Activated naive CD4-positive, alpha-beta T cell treated with anti-CD3 and anti-CD28 coated beads, Interleukin-2, amount 10 ng/mL, durations not matched to agents 7 days and 5 days (primary cell): ENCODE measurements at regions not wholly inside any gene's neighbourhood (a gene's known extent, or its start where the extent isn't known, plus 50 kb on each side); places are given as distances from the start of the nearest gene placed in this dataset.

Experiments
- CTCF ChIA-PET: fragments of 350-600 bp; sonication (Branson Sonifier 250); formaldehyde crosslinking; loops from one replicate; lab custom pipeline; 2021; ENCODE audit warnings: antibody characterized with exemption; lab: Charles Lee
- DNase-seq: peaks from one replicate; pipeline ENCODE4 v3.0.0-alpha.2; 2020
- H3K27ac Mint-ChIP-seq: one replicate; pipeline ENCODE4 v1.8.0; 2021; ENCODE audit warnings: mild to moderate bottlenecking, moderate library complexity, mixed read lengths
- H3K27me3 Mint-ChIP-seq: one replicate; pipeline ENCODE4 v1.8.0; 2021; ENCODE audit warnings: mild to moderate bottlenecking, mixed read lengths
- H3K36me3 Mint-ChIP-seq: one replicate; pipeline ENCODE4 v1.8.0; 2021; ENCODE audit warnings: mixed read lengths
- H3K4me1 Mint-ChIP-seq: one replicate; pipeline ENCODE4 v1.8.0; 2021; ENCODE audit warnings: mixed read lengths
- H3K4me3 Mint-ChIP-seq: one replicate; pipeline ENCODE4 v1.8.0; 2021; ENCODE audit warnings: mild to moderate bottlenecking, moderate library complexity, mixed read lengths
- H3K9me3 Mint-ChIP-seq: one replicate; pipeline ENCODE4 v1.8.0; 2021; ENCODE audit warnings: mixed read lengths

GRCh38 chr10:78785991-78786390, 282.8 kb upstream of the ZMIZ1 start:
- H3K9me3 Mint-ChIP-seq, result no peaks in the 10 kb centered on the region
- H3K4me1 Mint-ChIP-seq, result no peaks in the 10 kb centered on the region
- peaks cover 15% of the 10 kb centered on the region for H3K27me3 Mint-ChIP-seq
- CTCF ChIA-PET, result no interaction called here
- H3K4me3 Mint-ChIP-seq, result no peak overlapping the region
- no peak for DNase-seq
- no peak overlapping the region for H3K27ac Mint-ChIP-seq
- H3K36me3 Mint-ChIP-seq, result no peaks in the 10 kb centered on the region

- no peaks in the 10 kb centered on the region for H3K36me3 Mint-ChIP-seq
- CTCF ChIA-PET, result no interaction called here
- DNase-seq, result no peak
- H3K27ac Mint-ChIP-seq, result no peak overlapping the region
- H3K4me3 Mint-ChIP-seq, result no peak overlapping the region
- H3K4me1 Mint-ChIP-seq, result no peaks in the 10 kb centered on the region
- H3K27me3 Mint-ChIP-seq, result peaks cover 15% of the 10 kb centered on the region
- no peaks in the 10 kb centered on the region for H3K9me3 Mint-ChIP-seq
These were observed 281.6 kb upstream of the ZMIZ1 start for GRCh38 chr10:78787125-78787524.

GRCh38 chr10:78794736-78795455, 273.9 kb upstream of the ZMIZ1 start:
- Mint-ChIP-seq H3K9me3 (no peaks in the 10 kb centered on the region), H3K27ac (no peak overlapping the region)

GRCh38 chr10:78798976-78799730, 269.6 kb upstream of the ZMIZ1 start:
- Mint-ChIP-seq H3K9me3 (no peaks in the 10 kb centered on the region), H3K4me3 (no peak overlapping the region), H3K27me3 (peaks cover 9% of the 10 kb centered on the region), H3K36me3 (no peaks in the 10 kb centered on the region), H3K27ac (no peak overlapping the region), H3K4me1 (no peaks in the 10 kb centered on the region)
- CTCF ChIA-PET, result no interaction called here
- no peak for DNase-seq

More at GRCh38 chr10:78794736-78795455, 273.9 kb upstream of the ZMIZ1 start:
- DNase-seq, result no peak
- no peaks in the 10 kb centered on the region for H3K4me1 Mint-ChIP-seq
- no peaks in the 10 kb centered on the region for H3K36me3 Mint-ChIP-seq
- no peak overlapping the region for H3K4me3 Mint-ChIP-seq
- CTCF ChIA-PET, result interaction anchor here (0.7 kb wide), 1 partner anchor 219 kb away, joined by 3 read pairs; no protein-coding TSS in a partner anchor
- H3K27me3 Mint-ChIP-seq, result peaks cover 10% of the 10 kb centered on the region

- Mint-ChIP-seq H3K4me3 (no peak overlapping the region), H3K9me3 (no peaks in the 10 kb centered on the region), H3K4me1 (no peaks in the 10 kb centered on the region), H3K27ac (no peak overlapping the region), H3K27me3 (peaks cover 8% of the 10 kb centered on the region), H3K36me3 (no peaks in the 10 kb centered on the region)
- CTCF ChIA-PET, result no interaction called here
- no peak for DNase-seq
These were observed 268.8 kb upstream of the ZMIZ1 start for GRCh38 chr10:78800006-78800405.

GRCh38 chr10:78800535-78801320, 268.0 kb upstream of the ZMIZ1 start:
- DNase-seq, result no peak
- H3K27me3 Mint-ChIP-seq, result peaks cover 6% of the 10 kb centered on the region
- CTCF ChIA-PET, result no interaction called here
- H3K4me3 Mint-ChIP-seq, result no peak overlapping the region
- no peak overlapping the region for H3K27ac Mint-ChIP-seq
- no peaks in the 10 kb centered on the region for H3K9me3 Mint-ChIP-seq
- no peaks in the 10 kb centered on the region for H3K36me3 Mint-ChIP-seq
- H3K4me1 Mint-ChIP-seq, result no peaks in the 10 kb centered on the region

GRCh38 chr10:78802431-78802830, 266.3 kb upstream of the ZMIZ1 start:
- Mint-ChIP-seq H3K9me3 (no peaks in the 10 kb centered on the region), H3K4me3 (no peak overlapping the region), H3K36me3 (no peaks in the 10 kb centered on the region), H3K27ac (no peak overlapping the region), H3K4me1 (no peaks in the 10 kb centered on the region), H3K27me3 (peaks cover 6% of the 10 kb centered on the region)
- CTCF ChIA-PET, result no interaction called here
- no peak for DNase-seq

GRCh38 chr10:78802866-78803265, 265.9 kb upstream of the ZMIZ1 start:
- no peak overlapping the region for H3K4me3 Mint-ChIP-seq
- CTCF ChIA-PET, result no interaction called here
- H3K27ac Mint-ChIP-seq, result no peak overlapping the region
- no peaks in the 10 kb centered on the region for H3K36me3 Mint-ChIP-seq
- no peaks in the 10 kb centered on the region for H3K9me3 Mint-ChIP-seq
- no peaks in the 10 kb centered on the region for H3K4me1 Mint-ChIP-seq
- H3K27me3 Mint-ChIP-seq, result peaks cover 6% of the 10 kb centered on the region
- no peak for DNase-seq

GRCh38 chr10:78803710-78804109, 265.1 kb upstream of the ZMIZ1 start:
- peaks cover 6% of the 10 kb centered on the region for H3K27me3 Mint-ChIP-seq
- no peak overlapping the region for H3K4me3 Mint-ChIP-seq
- H3K27ac Mint-ChIP-seq, result no peak overlapping the region
- CTCF ChIA-PET, result no interaction called here
- H3K36me3 Mint-ChIP-seq, result no peaks in the 10 kb centered on the region
- H3K9me3 Mint-ChIP-seq, result no peaks in the 10 kb centered on the region
- no peaks in the 10 kb centered on the region for H3K4me1 Mint-ChIP-seq
- DNase-seq, result no peak

GRCh38 chr10:78804411-78805032, 264.2 kb upstream of the ZMIZ1 start:
- Mint-ChIP-seq H3K4me3 (no peak overlapping the region), H3K27me3 (peaks cover 6% of the 10 kb centered on the region), H3K36me3 (no peaks in the 10 kb centered on the region), H3K27ac (no peak overlapping the region), H3K4me1 (no peaks in the 10 kb centered on the region), H3K9me3 (no peaks in the 10 kb centered on the region)
- DNase-seq, result no peak
- CTCF ChIA-PET, result no interaction called here

- Mint-ChIP-seq H3K27me3 (peaks cover under 1% of the 10 kb centered on the region), H3K36me3 (no peaks in the 10 kb centered on the region)
- CTCF ChIA-PET, result no interaction called here
These were observed 263.6 kb upstream of the ZMIZ1 start for GRCh38 chr10:78805176-78805575.

GRCh38 chr10:78806681-78807221, 262.0 kb upstream of the ZMIZ1 start:
- H3K4me3 Mint-ChIP-seq, result no peak overlapping the region
- H3K4me1 Mint-ChIP-seq, result no peaks in the 10 kb centered on the region
- H3K27ac Mint-ChIP-seq, result no peak overlapping the region

More at GRCh38 chr10:78805176-78805575, 263.6 kb upstream of the ZMIZ1 start:
- Mint-ChIP-seq H3K4me1 (no peaks in the 10 kb centered on the region), H3K27ac (no peak overlapping the region), H3K9me3 (no peaks in the 10 kb centered on the region), H3K4me3 (no peak overlapping the region)
- DNase-seq, result no peak

GRCh38 chr10:78807504-78808203, 261.1 kb upstream of the ZMIZ1 start:
- CTCF ChIA-PET, result no interaction called here
- no peaks in the 10 kb centered on the region for H3K27me3 Mint-ChIP-seq
- no peaks in the 10 kb centered on the region for H3K36me3 Mint-ChIP-seq
- H3K9me3 Mint-ChIP-seq, result no peaks in the 10 kb centered on the region
- no peak overlapping the region for H3K4me3 Mint-ChIP-seq
- no peak overlapping the region for H3K27ac Mint-ChIP-seq
- H3K4me1 Mint-ChIP-seq, result no peaks in the 10 kb centered on the region
- no peak for DNase-seq

More at GRCh38 chr10:78806681-78807221, 262.0 kb upstream of the ZMIZ1 start:
- Mint-ChIP-seq H3K36me3 (no peaks in the 10 kb centered on the region), H3K9me3 (no peaks in the 10 kb centered on the region), H3K27me3 (no peaks in the 10 kb centered on the region)
- DNase-seq, result no peak
- CTCF ChIA-PET, result no interaction called here
